ENCODE measurements at regions not wholly inside any gene's neighbourhood (a gene's known extent, or its start where the extent isn't known, plus 50 kb on each side); places are given as distances from the start of the nearest gene placed in this dataset.

DNA sequence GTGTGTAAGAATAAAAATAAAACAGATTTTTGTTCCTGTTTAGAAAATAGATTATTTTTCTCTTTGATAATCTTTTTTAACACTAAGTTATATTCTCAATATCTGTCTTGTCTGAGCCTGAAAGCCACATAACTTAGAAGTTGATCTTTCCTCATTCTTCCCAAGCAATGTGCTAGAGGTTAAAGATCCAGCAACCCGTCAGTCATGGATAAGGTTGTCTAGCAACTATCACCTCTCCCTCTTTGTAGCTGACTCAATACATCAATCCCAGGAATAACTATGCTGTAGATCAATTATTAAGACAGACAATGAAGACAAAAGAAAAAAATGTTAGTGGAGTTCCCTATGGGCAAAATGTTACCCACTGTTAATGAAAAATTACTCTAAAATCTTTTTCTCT, 813.1 kb upstream of the CCDC179 start:
- intact Hi-C loops (cut with DNase I) = no loop called here
- no peaks in the 10 kb centered on the region for H3K9me3 ChIP-seq
- H3K4me3 ChIP-seq = no peak overlapping the region
- 47 to 89% (median 78%) methylated on average over 1 of the region's 1 CpG for WGBS, 3 donors
- no peak for ATAC-seq
- TF ChIP-seq CTCF (IDR thresholded peaks at IDR 0.05) = no peak
- DNase-seq = no peak
- no peaks in the 10 kb centered on the region for H3K4me1 ChIP-seq
- H3K36me3 ChIP-seq (ENCODE audit: insufficient read depth in 1 of 2, low read depth in 1 of 2) = no peaks in the 10 kb centered on the region
- H3K27ac ChIP-seq = no peak overlapping the region
- H3K27me3 ChIP-seq (ENCODE audit: insufficient read depth in 3 of 3, low read length in 2 of 3) = no peaks in the 10 kb centered on the region

- Histone ChIP-seq H3K4me3 (no peak overlapping the region), H3K9me3 (no peaks in the 10 kb centered on the region), H3K27ac (no peak overlapping the region), H3K36me3 (ENCODE audit: insufficient read depth in 1 of 2, low read depth in 1 of 2) (no peaks in the 10 kb centered on the region), H3K27me3 (ENCODE audit: insufficient read depth in 3 of 3, low read length in 2 of 3) (no peaks in the 10 kb centered on the region), H3K4me1 (no peaks in the 10 kb centered on the region)
- no peak for TF ChIP-seq CTCF (IDR thresholded peaks at IDR 0.05)
- DNase-seq (no peak), ATAC-seq (no peak)
- intact Hi-C loops (cut with DNase I) = no loop called here
Observed at GRCh38 chr11:23674866-23675265, 814.6 kb upstream of the CCDC179 start.

DNA sequence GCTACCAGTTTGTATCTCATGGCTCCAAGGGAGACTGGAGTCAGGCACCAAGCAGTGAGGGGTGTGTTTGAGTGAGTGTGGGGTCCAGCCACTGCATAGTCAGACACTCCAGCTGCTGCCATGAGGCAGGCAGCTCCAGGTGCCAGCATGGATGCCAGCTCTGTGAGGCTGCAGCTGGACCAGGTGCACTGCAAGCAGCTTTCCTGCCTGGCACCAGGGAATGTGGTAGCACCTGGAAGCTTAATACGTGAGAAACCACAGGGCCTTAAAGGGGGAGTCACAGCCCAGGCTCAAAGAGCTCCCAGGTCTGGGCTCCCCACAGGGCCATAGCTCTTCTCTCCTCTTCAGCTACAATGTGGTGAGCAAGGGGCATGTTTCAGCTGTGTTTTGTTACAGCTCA, 817.8 kb upstream of the LUZP2 start:
- Histone ChIP-seq H3K27me3 (ENCODE audit: insufficient read depth in 3 of 3, low read length in 2 of 3) (no peaks in the 10 kb centered on the region), H3K9me3 (no peaks in the 10 kb centered on the region), H3K4me1 (no peaks in the 10 kb centered on the region), H3K36me3 (ENCODE audit: insufficient read depth in 1 of 2, low read depth in 1 of 2) (no peaks in the 10 kb centered on the region), H3K27ac (no peak overlapping the region), H3K4me3 (no peak overlapping the region)
- intact Hi-C loops (cut with DNase I) = no loop called here
- ATAC-seq = no peak
- WGBS, 3 donors = 35 to 42% (median 38%) methylated on average over 1 of the region's 1 CpG
- DNase-seq = no peak
- no peak for TF ChIP-seq CTCF (IDR thresholded peaks at IDR 0.05)

DNA sequence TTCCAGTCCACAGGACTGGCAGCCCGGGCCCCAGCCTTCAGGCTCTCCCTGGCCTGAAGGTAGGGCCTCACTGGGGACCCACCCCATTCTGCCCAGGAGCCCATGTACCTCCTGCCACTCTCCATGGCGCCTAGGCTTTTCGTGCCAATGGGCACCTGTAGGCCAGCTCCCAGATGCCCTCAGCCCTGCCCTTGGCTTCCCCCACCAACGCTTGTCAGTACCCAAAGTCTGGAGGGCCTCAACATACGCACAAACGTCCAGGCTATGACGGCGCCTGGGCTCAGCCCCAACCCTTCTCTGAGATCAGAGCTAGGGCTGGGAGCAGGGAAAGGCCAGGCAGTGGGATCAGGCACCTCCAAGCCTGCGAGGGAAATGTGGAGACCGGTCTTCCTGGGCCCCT, 816.9 kb upstream of the LUZP2 start:
- no peaks in the 10 kb centered on the region for H3K27me3 ChIP-seq (ENCODE audit: insufficient read depth in 3 of 3, low read length in 2 of 3)
- no peaks in the 10 kb centered on the region for H3K4me1 ChIP-seq
- no peak overlapping the region for H3K27ac ChIP-seq
- H3K9me3 ChIP-seq = no peaks in the 10 kb centered on the region
- no peak for ATAC-seq
- H3K4me3 ChIP-seq = no peak overlapping the region
- no peaks in the 10 kb centered on the region for H3K36me3 ChIP-seq (ENCODE audit: insufficient read depth in 1 of 2, low read depth in 1 of 2)
- no peak for TF ChIP-seq CTCF (IDR thresholded peaks at IDR 0.05)
- intact Hi-C loops (cut with DNase I) = no loop called here
- WGBS, 3 donors = 86 to 93% (median 92%) methylated on average over 10 of the region's 10 CpGs
- no peak for DNase-seq

DNA sequence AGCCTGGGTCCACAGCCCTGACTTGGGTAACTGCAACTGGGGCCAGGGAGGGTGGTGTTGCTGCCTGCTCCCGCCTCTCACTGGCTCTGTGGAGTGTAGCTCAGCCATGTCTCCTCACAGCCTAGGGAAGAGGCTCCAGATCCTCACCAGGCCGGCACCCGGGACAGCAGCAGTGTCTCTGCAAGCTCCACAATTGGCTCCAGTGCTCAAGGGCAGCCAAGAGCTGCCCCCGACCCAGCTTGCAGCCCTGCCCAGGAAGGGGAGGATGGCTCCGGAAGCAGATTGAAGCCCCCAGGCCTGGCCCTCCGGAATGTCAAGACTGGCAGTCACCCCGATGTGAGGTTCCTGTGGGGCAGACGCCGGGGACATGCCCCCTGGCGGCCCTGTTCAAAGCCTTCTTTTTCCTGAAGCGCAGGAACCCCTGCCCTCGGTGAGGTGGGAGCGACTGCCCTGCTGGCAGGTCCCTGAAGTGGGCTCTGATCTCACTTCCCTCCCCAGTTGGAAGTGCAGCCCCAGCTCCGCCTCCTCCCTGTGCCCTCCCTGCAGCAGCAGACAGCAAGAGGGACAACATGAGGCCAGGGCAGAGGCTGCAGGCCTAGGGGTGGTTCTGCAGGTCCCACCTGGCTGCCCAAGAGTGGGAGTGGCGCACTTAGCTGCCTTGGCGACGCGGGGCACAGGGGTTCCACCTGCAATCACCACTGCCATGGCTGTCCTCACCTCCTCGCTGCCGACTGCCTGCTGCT, 816.2 kb upstream of the LUZP2 start:
- TF ChIP-seq CTCF (IDR thresholded peaks at IDR 0.05) = no peak
- no peak overlapping the region for H3K4me3 ChIP-seq
- H3K36me3 ChIP-seq (ENCODE audit: insufficient read depth in 1 of 2, low read depth in 1 of 2) = no peaks in the 10 kb centered on the region
- intact Hi-C loops (cut with DNase I) = no loop called here
- 85 to 96% (median 86%) methylated on average over 19 to 20 of the region's 20 CpGs for WGBS, 3 donors
- no peaks in the 10 kb centered on the region for H3K4me1 ChIP-seq
- no peaks in the 10 kb centered on the region for H3K9me3 ChIP-seq
- H3K27me3 ChIP-seq (ENCODE audit: insufficient read depth in 3 of 3, low read length in 2 of 3) = no peaks in the 10 kb centered on the region
- no peak for ATAC-seq
- peak in 1 of 2 donors; percentile 40 for DNase-seq
- no peak overlapping the region for H3K27ac ChIP-seq
